ENCODE measurements at regions not wholly inside any gene's neighbourhood (a gene's known extent, or its start where the extent isn't known, plus 50 kb on each side); places are given as distances from the start of the nearest gene placed in this dataset.

DNA sequence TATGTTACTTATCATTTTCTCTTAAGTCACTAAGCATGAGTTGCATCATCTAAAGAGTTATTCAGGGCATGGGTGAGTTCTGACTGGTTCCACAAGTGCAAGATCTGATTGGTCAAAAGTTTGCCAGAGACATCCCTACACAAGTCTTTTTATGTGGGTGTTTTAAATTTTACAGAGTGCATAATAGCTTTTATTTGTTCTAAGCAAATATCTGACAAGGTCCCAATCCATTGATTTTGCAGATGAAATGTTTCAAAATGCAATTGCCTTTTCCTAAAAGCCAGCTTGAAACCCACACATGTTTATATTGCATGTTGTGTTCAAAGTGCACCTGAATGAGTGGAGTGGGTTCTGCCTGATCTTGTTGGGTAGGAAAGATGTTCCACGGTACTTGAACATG is 101.7 kb upstream of the PAX6 start:
- no peak overlapping the region for H3K27ac ChIP-seq
- no peak overlapping the region for H3K4me3 ChIP-seq
- DNase-seq (ENCODE audit: low spot score), result no peak
- TF ChIP-seq CTCF (IDR thresholded peaks at IDR 0.05), result no peak

GRCh38 chr11:31910950-31911576 is 99.9 kb upstream of the PAX6 start:
- Histone ChIP-seq H3K27ac (no peak overlapping the region), H3K4me3 (no peak overlapping the region)
- no peak for DNase-seq (ENCODE audit: low spot score)
- TF ChIP-seq CTCF (IDR thresholded peaks at IDR 0.05), result no peak

- no peak for TF ChIP-seq CTCF (IDR thresholded peaks at IDR 0.05)
- DNase-seq (ENCODE audit: low spot score), result no peak
- H3K4me3 ChIP-seq, result no peak overlapping the region
- H3K27ac ChIP-seq, result peak overlapping the region in 1 of 2 donors; percentile 28
Measured at GRCh38 chr11:31903225-31904074, 92.3 kb upstream of the PAX6 start.

- Histone ChIP-seq H3K27ac (peak overlapping the region in 1 of 2 donors; percentile 28), H3K4me3 (no peak overlapping the region)
- DNase-seq (ENCODE audit: low spot score), result no peak
- TF ChIP-seq CTCF (IDR thresholded peaks at IDR 0.05), result no peak
Measured at GRCh38 chr11:31902706-31903105, 91.6 kb upstream of the PAX6 start.

DNA sequence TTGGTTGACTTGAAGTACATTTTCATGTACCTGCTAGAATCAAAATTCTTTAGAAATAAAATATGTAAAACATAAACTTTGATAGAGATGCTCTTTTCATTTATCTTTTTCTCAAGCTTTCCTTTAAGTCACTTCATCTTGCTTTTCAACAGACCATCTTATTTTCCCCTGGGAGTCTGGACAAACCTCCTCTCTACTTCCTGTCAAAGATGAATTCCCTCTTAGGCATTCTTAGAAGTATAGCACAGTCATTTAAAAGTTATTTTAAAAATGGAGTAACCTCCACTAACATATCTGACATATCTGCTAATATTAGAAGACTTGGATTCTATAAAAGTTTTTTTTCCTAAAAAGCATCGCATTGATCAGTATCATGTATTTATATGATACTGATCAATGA is 84.8 kb upstream of the PAX6 start:
- TF ChIP-seq CTCF (IDR thresholded peaks at IDR 0.05), result no peak
- DNase-seq (ENCODE audit: low spot score), result no peak
- Histone ChIP-seq H3K27ac (no peak overlapping the region), H3K4me3 (no peak overlapping the region)

- DNase-seq (ENCODE audit: low spot score), result no peak
- H3K27ac ChIP-seq, result no peak overlapping the region
- no peak for TF ChIP-seq CTCF (IDR thresholded peaks at IDR 0.05)
Measured at GRCh38 chr11:31887180-31887579, 76.1 kb upstream of the PAX6 start.

DNA sequence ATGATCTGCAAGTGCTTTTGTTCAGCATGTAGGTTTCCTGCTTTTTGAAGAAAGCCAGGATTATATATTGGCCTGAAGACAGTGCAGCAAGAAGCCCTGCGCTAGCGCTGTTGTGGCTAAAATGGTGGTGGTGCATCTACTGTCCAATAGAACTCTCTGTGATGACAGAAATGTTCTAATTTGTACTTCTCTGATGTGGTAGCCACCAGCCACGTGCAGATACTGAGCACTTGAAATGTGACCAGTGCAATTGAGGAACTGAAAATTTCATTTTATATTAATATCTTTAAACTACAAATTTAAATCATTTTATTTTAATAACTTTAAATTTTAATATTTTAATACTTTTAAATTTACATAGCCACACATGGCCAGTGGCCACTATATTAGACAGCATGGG is 73.0 kb upstream of the PAX6 start:
- Histone ChIP-seq H3K4me3 (no peak overlapping the region), H3K27ac (no peak overlapping the region)
- no peak for TF ChIP-seq CTCF (IDR thresholded peaks at IDR 0.05)
- no peak for DNase-seq (ENCODE audit: low spot score)

More at GRCh38 chr11:31887180-31887579, 76.1 kb upstream of the PAX6 start:
- no peak overlapping the region for H3K4me3 ChIP-seq
